Astrocyte (in vitro differentiated cells and primary cell): ENCODE measurements at regions not wholly inside any gene's neighbourhood (a gene's known extent, or its start where the extent isn't known, plus 50 kb on each side); places are given as distances from the start of the nearest gene placed in this dataset.

Source experiments
- DNase-seq: peaks from one replicate; pipeline ENCODE4 v3.0.0-alpha.2; 2010; ENCODE audit warnings: low read depth
- FAIRE-seq: peaks from 2 replicates; lab custom pipeline; 2011; peaks lifted over from hg19 to GRCh38; lab: Jason Lieb, UNC
- H2AFZ ChIP-seq: 2 replicates; pipeline ENCODE4 v1.6.0; 2012; ENCODE audit warnings: low read depth, low read length, inconsistent platforms
- H3K27ac ChIP-seq: 2 replicates; pipeline ENCODE4 v1.5.1; 2011; ENCODE audit warnings: low read depth, low read length, inconsistent platforms
- H3K27me3 ChIP-seq: 2 replicates; pipeline ENCODE4 v1.6.0; 2011; ENCODE audit warnings: low read length, inconsistent platforms; ENCODE audit not compliant: insufficient read depth
- H3K36me3 ChIP-seq: 2 replicates; pipeline ENCODE4 v1.5.1; 2011; ENCODE audit warnings: low read length, inconsistent platforms; ENCODE audit not compliant: insufficient read depth
- H3K4me1 ChIP-seq: 2 replicates; pipeline ENCODE4 v1.5.1; 2011; ENCODE audit warnings: low read length, inconsistent platforms; ENCODE audit not compliant: insufficient read depth
- H3K4me2 ChIP-seq: 2 replicates; pipeline ENCODE4 v1.6.0; 2012; ENCODE audit warnings: low read length, inconsistent platforms
- H3K4me3 ChIP-seq: 2 replicates; pipeline ENCODE4 v1.5.1; 2011; ENCODE audit warnings: low read depth, mild to moderate bottlenecking, low read length, inconsistent platforms; ENCODE audit not compliant: insufficient read depth
- H3K79me2 ChIP-seq: 2 replicates; pipeline ENCODE4 v1.6.0; 2012; ENCODE audit warnings: mild to moderate bottlenecking, low read length, inconsistent platforms; ENCODE audit not compliant: insufficient read depth
- H3K9ac ChIP-seq: 2 replicates; pipeline ENCODE4 v1.6.0; 2012; ENCODE audit warnings: mild to moderate bottlenecking, low read length, inconsistent platforms
- H3K9me3 ChIP-seq: 2 replicates; pipeline ENCODE4 v1.5.1; 2012; ENCODE audit warnings: low read depth, mild to moderate bottlenecking, low read length, inconsistent platforms; ENCODE audit not compliant: insufficient read depth
- H4K20me1 ChIP-seq: 2 replicates; pipeline ENCODE4 v1.6.0; 2012; ENCODE audit warnings: low read length, inconsistent platforms; ENCODE audit not compliant: insufficient read depth
- H3K27ac Mint-ChIP-seq: one replicate; pipeline ENCODE4 v1.8.0; 2021; ENCODE audit warnings: mild to moderate bottlenecking, mixed read lengths; ENCODE audit not compliant: unreplicated experiment
- H3K27me3 Mint-ChIP-seq: one replicate; pipeline ENCODE4 v1.8.0; 2021; ENCODE audit warnings: low read depth, mixed read lengths; ENCODE audit not compliant: unreplicated experiment
- H3K36me3 Mint-ChIP-seq: one replicate; pipeline ENCODE4 v1.8.0; 2021; ENCODE audit warnings: low read depth, mixed read lengths; ENCODE audit not compliant: unreplicated experiment
- H3K4me1 Mint-ChIP-seq: one replicate; pipeline ENCODE4 v1.8.0; 2021; ENCODE audit warnings: low read depth, mixed read lengths; ENCODE audit not compliant: unreplicated experiment
- H3K4me3 Mint-ChIP-seq: one replicate; pipeline ENCODE4 v1.8.0; 2021; ENCODE audit warnings: mild to moderate bottlenecking, moderate library complexity, mixed read lengths; ENCODE audit not compliant: unreplicated experiment
- H3K9me3 Mint-ChIP-seq: one replicate; pipeline ENCODE4 v1.8.0; 2021; ENCODE audit warnings: mild to moderate bottlenecking, mixed read lengths; ENCODE audit not compliant: unreplicated experiment
- EZH2 ChIP-seq: IDR thresholded peaks from 2 replicates; pipeline ENCODE4 v1.6.1; 2012; ENCODE audit warnings: mild to moderate bottlenecking, low read length, inconsistent platforms; ENCODE audit not compliant: insufficient read depth
- TF ChIP-seq, protein P1 (sequence below): IDR thresholded peaks from 2 replicates; pipeline ENCODE4 v1.5.1; 2011; ENCODE audit warnings: low read depth, mild to moderate bottlenecking, inconsistent platforms, low read length, moderate library complexity; ENCODE audit not compliant: insufficient read depth

DNA sequence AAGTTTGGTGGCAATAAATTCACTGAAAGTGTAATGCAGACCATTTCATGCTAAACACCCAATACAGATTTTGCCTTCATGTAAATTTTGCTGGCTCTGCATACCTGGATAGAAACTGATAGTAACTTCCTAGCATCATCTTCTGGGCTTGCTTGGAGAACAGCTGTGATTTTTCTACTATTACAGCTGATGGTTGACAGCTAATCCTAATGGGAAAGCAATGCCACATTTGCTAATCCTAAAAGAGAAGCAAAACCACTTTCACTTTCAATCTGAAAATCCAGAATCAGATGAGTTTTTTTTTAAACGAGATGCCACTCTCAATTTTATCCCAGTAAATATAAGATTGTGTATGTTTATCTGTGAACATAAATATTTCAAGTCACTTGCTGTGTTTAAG, 1035.9 kb downstream of the TRHDE start:
- H3K27ac Mint-ChIP-seq, result no peak overlapping the region
- no peaks in the 10 kb centered on the region for H3K4me1 Mint-ChIP-seq
- H3K27me3 Mint-ChIP-seq, result no peaks in the 10 kb centered on the region
- no peaks in the 10 kb centered on the region for H3K36me3 Mint-ChIP-seq
- DNase-seq, result no peak
- TF ChIP-seq, protein P1, sequence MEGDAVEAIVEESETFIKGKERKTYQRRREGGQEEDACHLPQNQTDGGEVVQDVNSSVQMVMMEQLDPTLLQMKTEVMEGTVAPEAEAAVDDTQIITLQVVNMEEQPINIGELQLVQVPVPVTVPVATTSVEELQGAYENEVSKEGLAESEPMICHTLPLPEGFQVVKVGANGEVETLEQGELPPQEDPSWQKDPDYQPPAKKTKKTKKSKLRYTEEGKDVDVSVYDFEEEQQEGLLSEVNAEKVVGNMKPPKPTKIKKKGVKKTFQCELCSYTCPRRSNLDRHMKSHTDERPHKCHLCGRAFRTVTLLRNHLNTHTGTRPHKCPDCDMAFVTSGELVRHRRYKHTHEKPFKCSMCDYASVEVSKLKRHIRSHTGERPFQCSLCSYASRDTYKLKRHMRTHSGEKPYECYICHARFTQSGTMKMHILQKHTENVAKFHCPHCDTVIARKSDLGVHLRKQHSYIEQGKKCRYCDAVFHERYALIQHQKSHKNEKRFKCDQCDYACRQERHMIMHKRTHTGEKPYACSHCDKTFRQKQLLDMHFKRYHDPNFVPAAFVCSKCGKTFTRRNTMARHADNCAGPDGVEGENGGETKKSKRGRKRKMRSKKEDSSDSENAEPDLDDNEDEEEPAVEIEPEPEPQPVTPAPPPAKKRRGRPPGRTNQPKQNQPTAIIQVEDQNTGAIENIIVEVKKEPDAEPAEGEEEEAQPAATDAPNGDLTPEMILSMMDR, result no peak
- TF ChIP-seq EZH2, result no peak
- FAIRE-seq, result no peak
- peaks cover 9% of the 10 kb centered on the region for H3K9me3 Mint-ChIP-seq
- Histone ChIP-seq H3K27ac (no peak overlapping the region), H3K9me3 (no peaks in the 10 kb centered on the region), H3K79me2 (no peaks in the 10 kb centered on the region), H3K4me2 (no peak overlapping the region), H4K20me1 (no peaks in the 10 kb centered on the region), H3K27me3 (no peaks in the 10 kb centered on the region), H3K4me1 (no peaks in the 10 kb centered on the region), H3K4me3 (no peak overlapping the region), H3K9ac (no peak overlapping the region), H2AFZ (no peak overlapping the region), H3K36me3 (no peaks in the 10 kb centered on the region)
- H3K4me3 Mint-ChIP-seq, result no peak overlapping the region

DNA sequence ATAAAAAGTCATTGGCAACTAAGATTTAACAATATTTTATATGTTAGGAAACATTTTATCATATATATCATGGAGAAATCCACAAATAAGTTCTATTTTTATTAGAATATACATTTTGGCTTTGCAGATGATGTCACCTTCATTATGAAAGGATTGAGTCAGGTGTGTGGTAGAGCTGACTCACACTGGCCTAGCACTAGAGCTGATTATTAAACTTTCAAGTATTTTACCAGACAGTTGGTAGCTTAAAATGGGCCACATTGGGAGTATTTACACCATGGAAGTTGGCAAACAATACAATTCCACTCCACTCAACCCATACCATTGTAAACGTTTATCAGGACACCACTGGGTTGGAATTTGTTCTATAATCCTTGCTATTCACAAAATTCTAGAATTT, 1036.6 kb downstream of the TRHDE start:
- Histone ChIP-seq H2AFZ (no peak overlapping the region), H3K27me3 (no peaks in the 10 kb centered on the region), H3K79me2 (no peaks in the 10 kb centered on the region), H3K4me1 (no peaks in the 10 kb centered on the region), H4K20me1 (no peaks in the 10 kb centered on the region), H3K36me3 (no peaks in the 10 kb centered on the region), H3K27ac (no peak overlapping the region), H3K4me2 (no peak overlapping the region), H3K4me3 (no peak overlapping the region), H3K9ac (no peak overlapping the region), H3K9me3 (no peaks in the 10 kb centered on the region)
- Mint-ChIP-seq H3K36me3 (no peaks in the 10 kb centered on the region), H3K27me3 (no peaks in the 10 kb centered on the region), H3K4me1 (no peaks in the 10 kb centered on the region), H3K9me3 (peaks cover 9% of the 10 kb centered on the region), H3K4me3 (no peak overlapping the region), H3K27ac (no peak overlapping the region)
- DNase-seq (no peak), FAIRE-seq (no peak)
- TF ChIP-seq EZH2, result no peak

DNA sequence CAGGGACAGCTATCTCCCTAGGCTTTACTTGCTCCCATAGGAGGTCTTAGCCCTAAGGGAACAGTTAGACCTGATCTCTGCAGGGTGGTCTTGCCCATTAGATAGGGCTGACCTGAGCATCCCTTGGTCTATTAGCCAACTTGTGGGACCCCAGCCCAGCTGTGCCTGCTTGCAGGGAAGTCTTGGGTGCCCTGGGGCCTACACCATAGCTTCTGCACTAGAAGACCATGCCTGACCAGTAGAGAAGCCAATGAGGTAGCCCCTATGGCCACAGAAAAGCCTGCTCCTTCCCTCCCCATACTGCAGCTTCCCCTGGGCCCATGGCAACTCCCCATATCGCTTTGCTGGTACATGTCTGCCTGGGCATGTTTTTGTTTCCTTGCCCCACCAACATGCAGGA, 1049.1 kb downstream of the TRHDE start:
- H3K27me3 ChIP-seq, result no peaks in the 10 kb centered on the region
- no peak overlapping the region for H3K9ac ChIP-seq
- H3K4me1 ChIP-seq, result no peaks in the 10 kb centered on the region
- no peaks in the 10 kb centered on the region for H3K36me3 ChIP-seq
- H3K27ac Mint-ChIP-seq, result no peak overlapping the region
- no peak overlapping the region for H3K27ac ChIP-seq
- H4K20me1 ChIP-seq, result no peaks in the 10 kb centered on the region
- H3K9me3 Mint-ChIP-seq, result peaks cover 14% of the 10 kb centered on the region
- H3K4me3 Mint-ChIP-seq, result no peak overlapping the region
- DNase-seq (no peak), FAIRE-seq (no peak)
- H2AFZ ChIP-seq, result no peak overlapping the region
- H3K9me3 ChIP-seq, result peaks cover 4% of the 10 kb centered on the region
- no peaks in the 10 kb centered on the region for H3K4me1 Mint-ChIP-seq
- peaks cover 2% of the 10 kb centered on the region for H3K36me3 Mint-ChIP-seq
- no peak overlapping the region for H3K4me2 ChIP-seq
- H3K4me3 ChIP-seq, result no peak overlapping the region
- H3K27me3 Mint-ChIP-seq, result no peaks in the 10 kb centered on the region
- H3K79me2 ChIP-seq, result no peaks in the 10 kb centered on the region
- TF ChIP-seq EZH2, result no peak
- TF ChIP-seq, protein P1, result no peak
